Mucosa of gallbladder (tissue), 1 donor: ENCODE measurements at regions not wholly inside any gene's neighbourhood (a gene's known extent, or its start where the extent isn't known, plus 50 kb on each side); places are given as distances from the start of the nearest gene placed in this dataset.
"Not testable (repeated sequence)": the region's sequence is repeated elsewhere in the genome, so short reads cannot be mapped to it uniquely, and the experiment has no call there.

Experiments used
- DNase-seq: peaks from one replicate; pipeline ENCODE4 v3.0.0-alpha.2; 2020; ENCODE audit warnings: low spot score
- donor health status: DM: no; HTN: no; CAD: no.

DNA sequence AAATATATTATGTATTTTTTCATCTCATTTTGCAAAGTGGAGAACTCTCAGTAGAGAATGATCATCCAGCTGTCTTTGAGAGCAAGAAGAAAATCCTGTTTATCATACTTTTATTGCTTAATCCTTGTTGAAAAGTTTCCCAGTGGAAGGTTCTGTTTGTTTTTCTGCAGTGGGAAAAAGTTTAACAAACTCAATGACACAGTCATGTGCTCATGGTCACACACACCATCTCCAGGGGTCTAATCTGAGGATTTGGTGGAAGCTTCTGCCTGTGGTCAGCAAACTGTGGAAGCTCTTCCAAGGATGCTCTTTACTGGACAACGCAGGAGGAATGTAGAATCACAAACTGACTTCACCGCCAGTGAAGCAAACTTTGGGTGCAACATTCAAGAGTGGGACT, 1003.9 kb downstream of the SORCS3 start:
- DNase-seq = peak; percentile 10

DNA sequence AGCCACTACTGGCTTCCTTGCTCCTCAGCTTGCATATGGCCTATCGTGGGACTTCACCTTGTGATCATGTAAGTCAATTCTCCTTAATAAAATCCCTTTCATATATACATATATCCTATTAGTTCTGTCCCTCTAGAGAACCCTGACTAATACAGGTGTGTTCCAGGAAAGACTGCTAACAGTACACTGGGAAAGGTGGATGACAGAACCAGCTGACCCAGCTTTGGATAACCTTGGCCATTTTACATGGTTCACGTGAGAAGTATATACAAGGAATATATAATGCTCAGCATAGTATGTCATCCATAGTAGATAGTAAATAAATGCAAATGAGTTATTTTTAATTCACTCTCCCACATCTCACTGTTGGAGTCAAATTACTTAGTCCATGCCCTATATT, 1003.5 kb downstream of the SORCS3 start:
- DNase-seq = no peak

- no peak for DNase-seq
Measured at GRCh38 chr10:105644091-105644490, 1003.0 kb downstream of the SORCS3 start.

- DNase-seq = no peak
Measured at GRCh38 chr10:105643660-105644059, 1002.6 kb downstream of the SORCS3 start.

- DNase-seq = no peak
Measured at GRCh38 chr10:105634281-105634680, 993.2 kb downstream of the SORCS3 start.

- DNase-seq = no peak
Measured at GRCh38 chr10:105615715-105616365, 974.8 kb downstream of the SORCS3 start.

GRCh38 chr10:105611244-105611798, 970.2 kb downstream of the SORCS3 start:
- no peak for DNase-seq

DNA sequence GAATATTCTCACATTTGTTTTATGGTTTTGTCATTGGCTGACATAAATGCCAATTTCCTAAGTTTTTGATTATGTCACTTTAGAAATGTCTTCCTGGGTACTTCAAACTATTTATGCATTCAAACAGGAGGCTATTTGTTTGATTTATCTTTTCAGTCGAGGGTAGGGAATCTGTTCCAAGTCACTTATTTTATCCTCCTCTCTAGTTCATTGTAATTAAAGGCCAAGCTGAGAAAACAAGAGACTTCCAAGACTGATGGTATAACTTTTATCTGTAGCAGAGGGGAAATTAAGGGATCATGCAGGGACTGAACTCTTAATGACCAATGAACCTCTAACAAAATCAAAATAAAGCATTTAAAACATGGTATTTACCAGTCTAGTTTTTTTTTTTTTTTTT, 968.4 kb downstream of the SORCS3 start:
- no peak for DNase-seq

DNA sequence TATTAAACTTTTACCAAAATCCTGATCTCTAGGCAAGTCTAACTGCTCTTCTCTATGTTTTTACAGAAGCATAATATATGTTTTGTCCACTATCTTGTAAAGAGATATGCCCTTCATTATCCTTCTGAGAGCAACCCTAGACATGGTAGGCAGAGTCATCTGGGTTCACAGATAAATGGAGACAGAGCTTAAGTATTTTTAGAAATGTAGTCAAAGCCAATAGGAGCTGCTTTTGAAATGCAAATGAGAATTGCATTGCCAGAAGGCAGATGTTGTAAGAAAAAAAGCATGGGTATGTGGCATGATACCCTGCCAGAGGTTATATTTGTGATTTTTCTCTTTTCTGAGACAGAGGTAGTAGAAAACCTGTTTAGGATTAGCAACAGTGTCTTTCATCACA, 964.8 kb downstream of the SORCS3 start:
- no peak for DNase-seq

DNA sequence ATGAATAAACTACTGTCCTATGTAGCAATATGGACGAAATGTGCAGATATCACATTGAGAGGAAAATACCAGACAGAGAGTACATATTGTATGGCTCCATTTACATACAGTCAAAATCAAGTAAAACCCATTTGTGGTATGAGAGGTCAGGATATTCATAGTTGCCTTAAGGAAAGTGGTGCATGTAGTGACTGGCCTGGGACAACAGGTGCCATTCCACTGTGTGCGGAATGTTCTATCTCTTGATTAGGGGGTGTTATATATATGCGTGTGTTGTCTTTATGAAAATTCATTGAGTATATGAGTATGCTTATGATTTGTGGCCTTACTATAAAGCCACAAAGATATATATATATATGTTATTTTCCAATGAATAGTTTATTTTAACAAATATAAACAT, 964.0 kb downstream of the SORCS3 start:
- no peak for DNase-seq

DNA sequence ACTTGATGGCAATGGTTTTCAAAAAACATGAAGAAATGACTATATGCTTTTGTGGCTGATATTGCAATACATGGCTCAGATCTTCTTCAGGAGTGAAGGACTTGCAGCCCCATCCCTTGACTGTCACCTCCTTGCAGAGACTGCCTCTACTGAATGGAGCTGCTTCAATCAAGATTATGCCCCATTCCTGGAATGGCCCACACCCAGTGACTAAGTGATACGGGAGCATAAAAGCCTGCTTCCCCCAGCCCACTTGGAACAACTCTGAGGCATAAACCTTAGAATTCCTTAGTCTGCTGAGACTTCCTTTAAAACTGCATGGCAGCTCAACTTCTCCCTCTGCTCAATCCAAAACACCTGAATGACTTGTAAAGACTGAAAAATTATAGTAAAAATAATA, 957.1 kb downstream of the SORCS3 start:
- DNase-seq = no peak

DNA sequence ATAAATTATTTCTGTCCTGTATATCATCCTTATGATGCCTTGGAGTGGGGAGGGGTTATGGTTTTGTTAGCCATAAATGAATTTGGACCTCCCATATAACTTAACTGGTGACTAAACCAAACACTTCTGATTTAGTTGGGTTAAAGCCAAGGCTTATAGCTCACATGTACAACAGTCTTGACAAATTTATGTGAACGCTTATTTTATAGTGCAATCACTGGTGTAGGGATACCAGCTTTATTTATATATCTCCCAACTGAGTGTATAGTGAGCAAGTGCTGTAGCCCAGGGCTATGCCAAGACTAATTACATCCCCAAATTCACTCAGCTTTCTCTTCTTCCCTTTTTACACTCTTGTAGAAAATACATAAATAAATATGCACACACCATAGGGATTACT, 956.2 kb downstream of the SORCS3 start:
- DNase-seq = no peak

DNA sequence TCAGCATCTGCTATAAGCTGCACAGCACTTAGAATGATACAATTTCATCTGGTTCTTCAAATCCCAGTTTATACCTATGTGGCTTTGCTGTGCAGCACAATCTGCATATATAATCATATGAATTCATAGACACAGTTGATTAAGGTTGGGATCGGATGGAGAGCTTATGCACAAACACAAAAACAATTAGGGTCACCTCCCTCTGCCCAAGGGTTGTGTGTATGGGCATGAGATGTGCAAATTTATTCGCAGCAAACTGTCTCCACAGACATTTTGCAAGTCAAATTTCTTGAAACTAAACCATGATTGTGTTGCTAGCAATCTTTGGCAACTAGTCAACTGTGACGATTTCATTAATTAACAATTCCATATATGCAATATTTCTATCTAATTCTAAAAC, 955.7 kb downstream of the SORCS3 start:
- no peak for DNase-seq

- DNase-seq = no peak
Measured at GRCh38 chr10:105594296-105594695, 953.2 kb downstream of the SORCS3 start.

GRCh38 chr10:105592468-105592867, 951.4 kb downstream of the SORCS3 start:
- DNase-seq = no peak

DNA sequence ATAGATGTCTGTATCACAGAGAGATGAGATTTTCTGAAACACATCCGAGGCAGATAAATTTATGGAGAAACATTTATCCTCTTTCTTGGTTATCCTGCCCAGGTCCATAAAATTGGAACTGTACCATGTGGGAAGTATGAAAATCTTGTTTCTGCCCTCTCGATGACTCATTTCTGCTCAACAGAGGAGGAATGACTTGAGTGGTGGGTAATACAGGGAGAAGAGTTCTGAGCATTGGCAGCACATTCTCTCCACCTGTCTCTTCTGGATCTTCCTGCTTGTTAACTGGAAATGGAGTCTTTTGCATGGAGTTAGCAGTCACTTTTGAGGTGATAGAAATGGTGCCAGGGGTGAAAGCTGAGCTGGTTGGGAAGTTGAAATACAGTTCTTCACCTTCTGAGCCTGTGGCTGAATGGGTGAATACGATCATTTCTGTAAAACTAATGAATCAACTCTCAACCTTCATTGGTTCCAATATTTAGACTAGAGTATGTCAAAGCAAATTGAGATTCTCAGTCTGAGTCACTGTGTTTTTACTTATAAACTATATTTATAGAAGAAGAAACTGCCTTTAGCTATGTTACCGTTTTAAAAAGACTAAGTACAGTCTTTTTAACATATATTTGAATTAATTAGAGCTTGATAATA, 945.5 kb downstream of the SORCS3 start:
- no peak for DNase-seq

DNA sequence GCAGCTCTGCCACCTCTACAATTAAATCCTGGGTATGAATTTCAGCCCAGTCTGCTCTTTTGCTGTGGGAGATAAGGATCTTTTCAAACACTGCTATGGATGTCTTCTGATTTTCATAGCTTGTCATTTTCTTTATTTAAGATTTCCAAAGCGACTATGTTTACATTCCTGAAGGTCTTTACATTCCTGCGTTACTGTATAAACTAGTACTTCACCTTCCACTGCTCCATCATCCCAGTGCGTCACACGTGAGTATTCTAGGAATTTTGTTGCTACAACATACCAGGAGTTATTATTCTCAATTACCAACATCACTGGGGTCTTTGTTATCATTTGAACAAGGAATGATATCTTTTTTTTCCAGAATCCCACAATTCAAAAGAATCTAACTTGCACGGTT, 944.7 kb downstream of the SORCS3 start:
- no peak for DNase-seq

- DNase-seq = no peak
Measured at GRCh38 chr10:105585171-105585570, 944.1 kb downstream of the SORCS3 start.

DNA sequence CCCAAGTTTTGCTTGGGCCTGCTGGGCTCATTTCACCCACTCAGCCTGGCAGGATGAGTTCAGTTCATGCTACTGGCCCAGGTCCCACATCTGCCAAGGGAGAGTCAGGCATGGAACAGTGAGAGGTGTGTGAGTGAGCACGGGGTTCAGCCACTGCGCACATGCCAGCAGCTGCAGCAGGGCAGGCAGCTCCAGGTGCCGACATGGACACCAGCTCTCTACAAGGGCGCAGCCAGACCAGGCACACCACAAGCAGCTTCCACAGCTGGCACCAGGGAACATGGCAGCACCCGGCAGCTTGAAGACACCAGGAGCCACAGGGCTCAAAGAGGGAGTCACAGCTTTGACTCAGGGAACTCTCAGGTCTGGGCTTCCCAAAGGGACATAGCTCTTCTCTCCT, 938.0 kb downstream of the SORCS3 start:
- DNase-seq = no peak

DNA sequence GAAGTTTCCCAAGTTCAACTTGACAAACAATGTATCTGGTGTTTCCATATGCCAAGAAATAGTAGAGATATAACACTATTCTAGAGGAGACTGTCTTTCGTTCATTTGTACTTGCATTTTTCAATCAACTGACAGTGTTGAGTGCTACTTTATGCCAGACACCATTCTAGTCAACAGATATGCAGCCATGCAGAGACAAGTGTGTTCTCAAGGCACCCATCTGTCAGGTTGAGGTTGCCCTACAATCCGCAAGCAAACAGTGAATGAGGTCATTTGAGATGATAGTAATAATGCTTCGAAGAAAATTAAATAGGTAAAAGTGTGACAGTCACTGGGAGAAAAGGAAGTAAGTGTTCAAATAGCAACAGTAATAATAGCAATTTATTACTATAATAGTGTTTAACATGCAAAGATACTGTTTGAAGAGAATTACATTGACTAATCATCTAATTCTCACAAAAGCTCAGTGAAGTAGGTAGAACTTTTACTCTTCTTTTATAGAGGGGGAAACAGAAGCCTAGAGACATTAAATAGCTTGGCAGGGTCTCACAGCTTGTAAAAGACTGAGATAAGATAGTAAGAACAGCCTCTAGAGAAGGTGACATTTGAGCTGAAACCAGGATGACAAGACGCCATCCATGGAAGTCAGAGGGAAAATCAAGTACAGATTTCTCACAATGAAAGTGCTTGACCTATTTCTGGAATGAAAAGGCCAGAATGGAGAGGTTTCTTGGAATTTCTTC, 936.9 kb downstream of the SORCS3 start:
- DNase-seq = no peak

DNA sequence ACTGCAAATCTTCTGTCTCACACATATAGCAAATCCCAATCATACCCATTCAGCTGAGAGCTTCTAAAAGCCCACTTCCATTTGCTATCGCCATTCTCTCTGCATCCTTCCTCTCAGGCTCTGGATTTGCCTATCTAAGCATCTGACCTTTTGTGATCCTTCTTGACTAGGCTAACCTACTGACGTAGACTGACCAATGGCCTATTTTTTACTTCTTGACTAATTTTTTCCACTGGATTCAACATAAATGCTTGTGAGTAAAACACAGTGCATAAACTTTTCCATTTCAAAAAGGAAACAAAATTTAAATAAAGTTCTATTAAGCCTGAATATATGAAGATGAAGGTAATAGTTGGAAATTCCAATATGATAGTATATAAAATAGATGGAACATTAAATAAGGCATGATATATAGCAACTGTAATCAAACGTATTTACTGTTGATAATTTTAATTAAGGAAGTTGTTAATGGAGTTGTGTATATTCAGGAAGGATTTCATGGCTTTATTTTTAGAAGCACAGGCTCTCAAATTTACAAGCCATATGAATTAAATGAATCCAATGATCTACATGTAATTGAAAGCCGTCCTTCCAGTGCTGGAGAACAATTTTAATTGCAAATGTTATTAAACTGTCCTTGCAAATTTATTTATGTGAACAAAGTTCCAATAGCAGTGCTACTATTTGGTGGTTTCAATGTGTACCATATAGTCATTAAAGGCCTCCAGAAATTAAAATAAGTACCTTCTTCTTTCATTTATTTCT, 918.4 kb downstream of the SORCS3 start:
- no peak for DNase-seq

DNA sequence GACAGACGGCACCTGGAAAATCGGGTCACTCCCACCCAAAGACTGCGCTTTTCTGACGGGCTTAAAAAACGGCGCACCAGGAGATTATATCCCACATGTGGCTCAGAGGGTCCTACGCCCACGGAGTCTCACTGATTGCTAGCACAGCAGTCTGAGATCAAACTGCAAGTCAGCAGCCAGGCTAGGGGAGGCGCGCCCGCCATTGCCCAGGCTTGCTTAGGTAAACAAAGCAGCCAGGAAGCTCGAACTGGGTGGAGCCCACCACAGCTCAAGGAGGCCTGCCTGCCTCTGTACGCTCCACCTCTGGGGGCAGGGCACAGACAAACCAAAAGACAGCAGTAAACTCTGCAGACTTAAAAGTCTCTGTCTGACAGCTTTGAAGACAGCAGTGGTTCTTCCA, 909.4 kb downstream of the SORCS3 start:
- not testable (repeated sequence) for DNase-seq
